Stimulated activated CD8-positive, alpha-beta memory T cell treated with anti-CD3 and anti-CD28 coated beads, Interleukin-12 subunit alpha, Interleukin-12 subunit beta, amount 100 ng/mL, for 1 hour (primary cell): ENCODE measurements at regions not wholly inside any gene's neighbourhood (a gene's known extent, or its start where the extent isn't known, plus 50 kb on each side); places are given as distances from the start of the nearest gene placed in this dataset.

Experiments
- DNase-seq: peaks from one replicate; pipeline ENCODE4 v3.0.0-alpha.2; 2020; ENCODE audit warnings: low read depth

DNA sequence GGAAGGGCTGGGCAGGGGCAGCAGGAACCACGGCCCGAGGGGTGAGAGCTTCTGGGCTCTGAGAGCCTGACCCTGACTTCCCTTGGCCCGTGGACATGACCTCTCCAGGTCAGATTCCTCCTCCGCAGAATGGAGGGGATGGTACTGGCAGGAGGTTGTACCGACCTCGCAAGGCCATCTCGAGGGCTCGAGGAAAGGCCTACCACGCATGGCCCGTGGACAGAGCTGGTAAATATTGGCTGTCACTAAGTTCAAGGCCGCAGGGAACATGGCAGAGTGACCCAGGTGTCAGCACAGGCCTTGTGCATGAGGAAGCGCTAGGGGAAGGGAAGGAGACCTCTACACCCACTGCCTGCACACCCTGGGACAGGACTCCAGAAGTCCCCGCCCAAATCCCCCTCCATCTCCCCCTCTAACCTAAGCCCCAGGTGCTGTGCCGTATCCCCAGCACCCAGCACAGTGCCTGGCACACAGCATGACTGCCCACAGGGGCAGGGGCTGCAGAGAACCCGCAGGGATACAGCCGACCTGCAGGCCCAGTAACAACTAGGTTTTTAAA, 54.9 kb upstream of the PPP2R5C start:
- no peak for DNase-seq

DNA sequence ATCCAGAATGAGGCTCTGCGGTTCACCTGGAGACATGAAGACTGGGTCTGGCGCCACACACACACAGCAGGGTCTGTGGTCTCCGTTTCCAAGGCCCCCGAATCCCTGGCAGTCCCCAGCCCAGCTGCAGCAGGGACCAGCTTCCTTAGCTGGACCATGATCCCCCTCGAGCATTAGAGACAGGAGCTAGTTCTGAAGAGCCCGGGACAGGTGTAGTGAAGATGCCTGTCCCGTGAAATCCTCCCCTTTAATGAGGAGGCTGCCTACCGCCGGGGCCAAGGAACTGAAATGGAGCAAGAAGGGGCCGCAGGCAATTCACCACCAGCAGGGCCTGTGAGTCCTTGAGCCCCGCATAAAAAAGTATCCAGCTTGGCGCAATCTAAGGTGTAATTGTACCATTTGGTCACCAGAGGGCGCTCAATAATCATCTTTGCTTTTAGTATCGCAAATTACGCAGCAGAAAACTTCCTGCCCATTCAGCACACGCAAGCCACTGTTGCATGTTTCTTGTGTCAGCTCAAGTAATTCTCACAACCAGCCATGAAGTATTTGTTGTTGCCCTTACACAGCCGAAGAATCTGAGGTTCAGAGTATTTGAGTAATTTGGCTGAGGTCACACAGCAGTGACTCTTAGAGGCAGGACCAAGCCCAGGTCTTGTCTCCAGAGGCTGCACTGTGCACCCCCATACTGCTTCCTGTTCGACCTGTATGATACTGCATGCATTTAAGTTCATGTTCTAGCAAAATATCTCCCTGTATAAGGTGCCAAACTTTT, 54.3 kb upstream of the PPP2R5C start:
- peak; percentile 51 for DNase-seq

DNA sequence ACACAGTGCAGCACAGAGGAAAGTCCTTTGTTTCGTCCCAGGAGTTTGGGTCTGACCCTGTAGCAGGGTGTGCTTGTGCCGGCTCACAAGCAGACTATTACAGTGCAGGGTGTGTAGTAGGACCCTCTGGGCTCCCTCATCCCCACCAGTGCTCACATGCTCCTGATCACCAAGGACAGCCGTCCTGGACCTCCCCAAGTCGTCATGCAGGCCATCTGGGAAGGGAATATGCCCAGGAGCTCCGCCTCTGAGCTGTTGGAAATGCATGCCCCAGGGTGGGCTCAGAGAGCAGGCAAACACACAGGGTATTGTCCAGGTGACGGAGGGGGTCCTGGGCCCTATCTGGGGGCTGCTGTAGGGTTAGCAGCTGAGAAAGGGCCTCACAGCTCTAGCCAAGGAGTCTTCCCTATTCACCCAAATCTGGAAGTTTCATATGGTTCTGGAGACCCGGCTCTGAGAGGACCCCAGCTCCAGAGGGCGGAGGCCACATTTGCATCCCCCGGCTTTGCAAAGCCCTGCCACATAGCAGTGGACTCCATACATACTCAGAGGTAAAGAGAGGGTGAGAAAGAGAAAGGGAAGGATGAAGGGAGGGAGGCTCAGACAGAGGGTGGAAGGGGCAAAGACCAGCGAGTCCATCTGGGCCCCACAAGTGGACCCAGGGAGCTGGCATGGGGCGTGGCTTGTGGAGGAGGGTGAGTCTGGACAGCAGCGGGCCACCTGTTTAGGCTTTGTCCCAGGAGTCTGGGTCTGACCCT, 53.5 kb upstream of the PPP2R5C start:
- no peak for DNase-seq

DNA sequence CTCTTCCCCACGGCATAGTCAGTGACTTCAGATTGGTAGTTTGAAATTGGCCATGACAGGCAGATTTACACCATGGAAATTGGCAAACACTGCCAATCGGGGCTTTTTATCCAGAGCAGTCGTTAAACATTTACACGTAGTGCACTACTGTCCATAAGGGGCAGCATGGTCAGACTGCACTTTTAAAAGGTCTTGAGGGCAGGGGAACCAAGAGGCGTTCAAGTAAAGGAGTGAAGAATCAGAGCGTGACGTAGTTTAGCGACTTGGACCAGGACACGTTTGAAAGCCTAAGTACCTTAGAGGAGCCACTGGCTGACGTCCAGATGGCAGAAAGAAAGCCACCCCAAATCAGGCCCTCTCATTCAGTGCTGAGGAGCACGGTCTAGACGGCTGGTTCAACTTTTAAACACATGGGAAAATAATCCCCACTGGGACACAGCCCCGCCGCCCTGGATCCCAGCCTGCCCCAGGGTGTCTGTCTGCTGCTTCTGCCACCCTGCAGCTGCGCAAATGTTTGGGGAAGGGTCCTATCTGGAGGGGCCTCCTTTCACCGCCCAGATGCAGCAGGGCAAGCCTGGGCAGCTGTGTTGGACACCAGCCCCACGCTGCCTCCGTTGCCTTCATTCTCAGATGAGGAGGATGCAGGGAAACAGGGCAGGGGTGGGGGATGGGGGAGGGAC, 52.5 kb upstream of the PPP2R5C start:
- no peak for DNase-seq

DNA sequence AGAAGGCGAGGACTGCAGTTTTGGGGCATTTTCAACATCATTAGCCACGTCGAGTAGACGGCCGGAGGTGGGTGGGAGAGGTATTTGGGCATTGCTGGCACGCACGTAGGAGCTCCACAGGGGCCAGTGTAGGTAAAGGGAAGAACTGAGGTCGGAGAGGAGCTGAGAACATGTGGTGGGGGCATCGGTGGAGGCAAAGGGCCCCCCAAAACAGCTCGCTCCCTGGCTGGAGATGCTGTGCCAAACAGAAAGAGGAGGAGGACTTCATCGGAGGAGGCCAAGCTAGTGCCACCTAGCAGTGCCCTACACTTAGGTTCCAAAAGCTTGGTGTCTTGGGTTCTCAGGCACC, 52.0 kb upstream of the PPP2R5C start:
- DNase-seq = no peak

DNA sequence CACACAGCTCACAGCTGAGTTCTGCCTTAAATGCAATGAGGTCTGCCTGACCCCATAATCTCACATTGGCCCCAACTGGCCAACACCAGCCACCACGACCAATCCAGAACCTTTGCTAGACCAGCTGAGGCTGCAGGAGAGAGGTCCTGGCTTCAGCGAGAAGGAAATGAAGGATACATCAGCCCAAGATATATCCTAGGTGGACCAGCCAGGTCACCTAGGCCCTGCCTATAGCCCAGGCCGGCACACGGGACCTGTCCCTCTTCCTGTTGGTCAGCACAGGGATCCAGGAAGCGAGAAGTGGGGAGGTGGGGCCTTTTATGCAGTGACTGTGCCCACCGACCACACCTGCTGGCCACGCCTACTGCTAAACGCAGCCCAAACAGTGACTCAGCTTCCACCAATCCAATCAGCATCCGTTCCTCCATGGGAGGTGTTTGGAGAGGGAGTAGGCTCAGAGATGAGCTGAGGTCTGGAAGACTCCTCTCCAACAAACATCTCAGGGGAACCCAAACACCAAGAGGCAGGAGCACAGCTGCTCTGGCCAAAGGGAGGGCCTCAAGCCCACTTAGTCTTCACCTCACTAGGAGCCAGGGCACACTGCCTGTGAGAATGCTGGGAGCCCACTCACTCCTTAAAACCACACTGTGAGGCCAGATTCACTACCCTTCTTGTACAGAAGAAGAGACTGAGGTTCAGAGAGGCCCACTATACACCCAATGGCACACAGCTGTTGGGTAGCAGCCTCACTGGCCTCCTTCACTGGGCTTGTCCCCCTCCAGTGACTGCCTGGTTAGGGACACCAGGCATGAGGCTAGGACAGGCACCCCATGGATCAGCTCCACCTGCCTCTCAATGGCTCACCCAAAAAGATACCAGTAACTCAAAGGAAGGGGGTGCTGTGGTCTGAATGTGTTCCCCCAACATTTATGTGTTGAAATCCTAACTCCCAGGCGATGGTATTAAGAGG, 51.3 kb upstream of the PPP2R5C start:
- DNase-seq = no peak

DNA sequence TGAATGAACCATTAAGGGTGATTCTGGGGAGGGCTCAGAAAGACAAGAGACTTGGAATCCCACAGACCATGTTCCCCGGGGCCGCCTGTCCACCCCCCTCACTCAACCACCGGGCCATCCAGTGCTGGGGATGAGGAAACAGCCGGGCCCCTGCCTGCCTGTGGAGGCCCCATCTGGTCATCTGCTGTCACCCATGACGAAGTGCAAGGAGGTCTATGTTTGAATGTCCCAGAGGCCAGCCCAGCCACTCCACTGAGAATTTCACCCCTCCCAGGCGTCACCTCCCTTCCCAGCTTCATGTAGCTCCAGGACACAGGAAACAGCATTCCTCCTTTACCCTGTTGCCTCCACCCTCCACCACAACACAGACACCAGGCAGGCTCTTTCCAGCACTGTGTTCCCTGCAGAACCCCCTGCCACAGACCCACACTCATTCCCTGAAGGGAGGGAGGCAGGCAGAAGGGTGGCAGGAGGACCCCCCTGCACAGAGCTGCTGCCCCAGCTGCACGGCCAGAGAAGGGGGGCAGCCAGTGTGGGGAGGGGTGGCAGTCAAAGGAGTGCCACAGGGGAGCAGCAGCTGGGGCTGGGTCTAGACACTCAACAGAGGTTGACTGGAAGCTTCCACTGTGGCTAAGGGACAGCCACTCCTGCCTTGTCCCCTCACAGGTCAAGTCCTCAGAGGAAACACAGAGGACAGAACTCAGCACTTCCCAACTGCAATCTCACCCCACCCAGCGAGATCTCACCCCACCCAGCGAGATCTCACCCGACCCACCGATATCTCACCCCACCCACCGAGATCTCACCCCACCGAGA, 50.3 kb upstream of the PPP2R5C start:
- DNase-seq = no peak
